ENCODE measurements at regions not wholly inside any gene's neighbourhood (a gene's known extent, or its start where the extent isn't known, plus 50 kb on each side); places are given as distances from the start of the nearest gene placed in this dataset.

DNA sequence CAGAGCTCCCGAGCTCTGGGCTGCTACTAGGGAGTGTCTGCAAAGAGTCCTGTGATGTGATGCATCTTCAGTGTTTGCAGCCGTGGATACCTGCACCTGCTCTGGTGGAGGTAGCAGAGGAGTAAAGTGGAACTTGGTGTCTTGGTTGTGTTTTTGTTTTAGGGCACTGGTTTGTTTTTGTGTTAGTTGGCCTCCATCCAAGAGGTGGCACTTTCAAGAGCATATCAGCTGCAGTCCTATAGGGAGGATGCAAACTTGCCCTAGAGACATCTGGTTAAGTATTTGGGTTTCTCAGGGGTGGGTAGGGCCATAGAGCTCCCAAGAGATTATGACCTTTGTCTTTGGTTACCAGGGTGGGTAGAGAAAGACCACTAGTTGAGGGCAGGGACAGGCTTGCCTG, 1249.0 kb upstream of the FAM98A start:
- TF ChIP-seq, protein P1, sequence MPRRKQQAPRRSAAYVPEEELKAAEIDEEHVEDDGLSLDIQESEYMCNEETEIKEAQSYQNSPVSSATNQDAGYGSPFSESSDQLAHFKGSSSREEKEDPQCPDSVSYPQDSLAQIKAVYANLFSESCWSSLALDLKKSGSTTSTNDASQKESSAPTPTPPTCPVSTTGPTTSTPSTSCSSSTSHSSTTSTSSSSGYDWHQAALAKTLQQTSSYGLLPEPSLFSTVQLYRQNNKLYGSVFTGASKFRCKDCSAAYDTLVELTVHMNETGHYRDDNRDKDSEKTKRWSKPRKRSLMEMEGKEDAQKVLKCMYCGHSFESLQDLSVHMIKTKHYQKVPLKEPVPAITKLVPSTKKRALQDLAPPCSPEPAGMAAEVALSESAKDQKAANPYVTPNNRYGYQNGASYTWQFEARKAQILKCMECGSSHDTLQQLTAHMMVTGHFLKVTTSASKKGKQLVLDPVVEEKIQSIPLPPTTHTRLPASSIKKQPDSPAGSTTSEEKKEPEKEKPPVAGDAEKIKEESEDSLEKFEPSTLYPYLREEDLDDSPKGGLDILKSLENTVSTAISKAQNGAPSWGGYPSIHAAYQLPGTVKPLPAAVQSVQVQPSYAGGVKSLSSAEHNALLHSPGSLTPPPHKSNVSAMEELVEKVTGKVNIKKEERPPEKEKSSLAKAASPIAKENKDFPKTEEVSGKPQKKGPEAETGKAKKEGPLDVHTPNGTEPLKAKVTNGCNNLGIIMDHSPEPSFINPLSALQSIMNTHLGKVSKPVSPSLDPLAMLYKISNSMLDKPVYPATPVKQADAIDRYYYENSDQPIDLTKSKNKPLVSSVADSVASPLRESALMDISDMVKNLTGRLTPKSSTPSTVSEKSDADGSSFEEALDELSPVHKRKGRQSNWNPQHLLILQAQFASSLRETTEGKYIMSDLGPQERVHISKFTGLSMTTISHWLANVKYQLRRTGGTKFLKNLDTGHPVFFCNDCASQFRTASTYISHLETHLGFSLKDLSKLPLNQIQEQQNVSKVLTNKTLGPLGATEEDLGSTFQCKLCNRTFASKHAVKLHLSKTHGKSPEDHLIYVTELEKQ (tag by site-specific recombination; IDR thresholded peaks at IDR 0.05; ENCODE audit: borderline replicate concordance) = no peak
- TF ChIP-seq, protein P2, sequence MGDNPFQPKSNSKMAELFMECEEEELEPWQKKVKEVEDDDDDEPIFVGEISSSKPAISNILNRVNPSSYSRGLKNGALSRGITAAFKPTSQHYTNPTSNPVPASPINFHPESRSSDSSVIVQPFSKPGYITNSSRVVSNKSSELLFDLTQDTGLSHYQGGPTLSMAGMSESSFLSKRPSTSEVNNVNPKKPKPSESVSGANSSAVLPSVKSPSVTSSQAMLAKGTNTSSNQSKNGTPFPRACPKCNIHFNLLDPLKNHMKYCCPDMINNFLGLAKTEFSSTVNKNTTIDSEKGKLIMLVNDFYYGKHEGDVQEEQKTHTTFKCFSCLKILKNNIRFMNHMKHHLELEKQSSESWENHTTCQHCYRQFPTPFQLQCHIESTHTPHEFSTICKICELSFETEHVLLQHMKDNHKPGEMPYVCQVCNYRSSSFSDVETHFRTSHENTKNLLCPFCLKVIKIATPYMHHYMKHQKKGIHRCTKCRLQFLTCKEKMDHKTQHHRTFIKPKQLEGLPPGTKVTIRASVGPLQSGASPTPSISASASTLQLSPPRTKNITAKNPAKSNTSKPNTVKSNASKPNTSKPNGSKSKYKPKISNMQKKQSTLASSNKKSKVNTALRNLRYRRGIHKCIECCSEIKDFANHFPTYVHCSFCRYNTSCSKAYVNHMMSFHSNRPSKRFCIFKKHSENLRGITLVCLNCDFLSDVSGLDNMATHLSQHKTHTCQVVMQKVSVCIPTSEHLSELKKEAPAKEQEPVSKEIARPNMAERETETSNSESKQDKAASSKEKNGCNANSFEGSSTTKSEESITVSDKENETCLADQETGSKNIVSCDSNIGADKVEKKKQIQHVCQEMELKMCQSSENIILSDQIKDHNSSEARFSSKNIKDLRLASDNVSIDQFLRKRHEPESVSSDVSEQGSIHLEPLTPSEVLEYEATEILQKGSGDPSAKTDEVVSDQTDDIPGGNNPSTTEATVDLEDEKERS (tag by site-specific recombination; IDR thresholded peaks at IDR 0.05) = no peak

All from HEK293 (cell line).